HEK293 (cell line): ENCODE measurements at regions not wholly inside any gene's neighbourhood (a gene's known extent, or its start where the extent isn't known, plus 50 kb on each side); places are given as distances from the start of the nearest gene placed in this dataset.

Source experiments
- CTCF ChIP-seq: fragments of 450-650 bp; formaldehyde crosslinking; IDR thresholded peaks from 2 replicates; pipeline ENCODE4 v1.5.1; 2016; ENCODE audit warnings: missing biosample characterization, missing genetic modification characterization
- KLF10 ChIP-seq: fragments of 450-650 bp; IDR thresholded peaks from 2 replicates; pipeline ENCODE4 v1.5.1; 2018; ENCODE audit warnings: missing biosample characterization, mild to moderate bottlenecking, missing genetic modification characterization
- MZF1 ChIP-seq: fragments of 450-650 bp; formaldehyde crosslinking; IDR thresholded peaks from 2 replicates; pipeline ENCODE4 v1.5.1; 2017; ENCODE audit warnings: missing biosample characterization, missing genetic modification characterization, borderline replicate concordance
- ZBTB21 ChIP-seq: fragments of 450-650 bp; formaldehyde crosslinking; IDR thresholded peaks from 2 replicates; pipeline ENCODE4 v1.5.1; 2017; ENCODE audit warnings: missing biosample characterization, missing genetic modification characterization

GRCh38 chr20:57079031-57080005 lies 187.1 kb downstream of the BMP7 start:
- no peak for TF ChIP-seq KLF10
- TF ChIP-seq CTCF, result no peak
- TF ChIP-seq ZBTB21 (tag by site-specific recombination), result no peak
- TF ChIP-seq MZF1, result no peak
